ENCODE measurements at regions not wholly inside any gene's neighbourhood (a gene's known extent, or its start where the extent isn't known, plus 50 kb on each side); places are given as distances from the start of the nearest gene placed in this dataset.
"Not testable (repeated sequence)": the region's sequence is repeated elsewhere in the genome, so short reads cannot be mapped to it uniquely, and the experiment has no call there.

DNA sequence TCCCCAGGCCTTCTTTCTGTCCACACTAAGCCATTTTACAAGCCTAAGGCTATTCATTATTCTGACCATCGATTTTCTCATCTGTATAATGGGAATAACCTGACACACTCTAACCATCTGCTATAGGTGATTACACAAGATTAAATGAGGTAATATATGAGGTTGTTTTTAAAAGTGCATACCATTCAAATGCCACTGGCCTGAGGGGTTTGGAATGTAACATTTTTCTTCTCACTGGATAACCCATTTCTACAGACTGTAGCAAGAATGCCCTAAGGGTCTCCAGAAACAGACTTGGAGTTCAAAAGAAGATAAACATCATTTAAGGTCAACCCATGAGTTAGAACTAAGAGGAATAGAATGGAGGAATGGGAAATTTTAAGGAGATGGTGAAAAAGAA lies 111.7 kb upstream of the SETBP1 start:
- no peak overlapping the region for H3K4me3 ChIP-seq (ENCODE audit: low read depth, low read length)
- TF ChIP-seq, protein P1, sequence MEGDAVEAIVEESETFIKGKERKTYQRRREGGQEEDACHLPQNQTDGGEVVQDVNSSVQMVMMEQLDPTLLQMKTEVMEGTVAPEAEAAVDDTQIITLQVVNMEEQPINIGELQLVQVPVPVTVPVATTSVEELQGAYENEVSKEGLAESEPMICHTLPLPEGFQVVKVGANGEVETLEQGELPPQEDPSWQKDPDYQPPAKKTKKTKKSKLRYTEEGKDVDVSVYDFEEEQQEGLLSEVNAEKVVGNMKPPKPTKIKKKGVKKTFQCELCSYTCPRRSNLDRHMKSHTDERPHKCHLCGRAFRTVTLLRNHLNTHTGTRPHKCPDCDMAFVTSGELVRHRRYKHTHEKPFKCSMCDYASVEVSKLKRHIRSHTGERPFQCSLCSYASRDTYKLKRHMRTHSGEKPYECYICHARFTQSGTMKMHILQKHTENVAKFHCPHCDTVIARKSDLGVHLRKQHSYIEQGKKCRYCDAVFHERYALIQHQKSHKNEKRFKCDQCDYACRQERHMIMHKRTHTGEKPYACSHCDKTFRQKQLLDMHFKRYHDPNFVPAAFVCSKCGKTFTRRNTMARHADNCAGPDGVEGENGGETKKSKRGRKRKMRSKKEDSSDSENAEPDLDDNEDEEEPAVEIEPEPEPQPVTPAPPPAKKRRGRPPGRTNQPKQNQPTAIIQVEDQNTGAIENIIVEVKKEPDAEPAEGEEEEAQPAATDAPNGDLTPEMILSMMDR (IDR thresholded peaks at IDR 0.05; ENCODE audit: low read depth, low read length) = no peak

DNA sequence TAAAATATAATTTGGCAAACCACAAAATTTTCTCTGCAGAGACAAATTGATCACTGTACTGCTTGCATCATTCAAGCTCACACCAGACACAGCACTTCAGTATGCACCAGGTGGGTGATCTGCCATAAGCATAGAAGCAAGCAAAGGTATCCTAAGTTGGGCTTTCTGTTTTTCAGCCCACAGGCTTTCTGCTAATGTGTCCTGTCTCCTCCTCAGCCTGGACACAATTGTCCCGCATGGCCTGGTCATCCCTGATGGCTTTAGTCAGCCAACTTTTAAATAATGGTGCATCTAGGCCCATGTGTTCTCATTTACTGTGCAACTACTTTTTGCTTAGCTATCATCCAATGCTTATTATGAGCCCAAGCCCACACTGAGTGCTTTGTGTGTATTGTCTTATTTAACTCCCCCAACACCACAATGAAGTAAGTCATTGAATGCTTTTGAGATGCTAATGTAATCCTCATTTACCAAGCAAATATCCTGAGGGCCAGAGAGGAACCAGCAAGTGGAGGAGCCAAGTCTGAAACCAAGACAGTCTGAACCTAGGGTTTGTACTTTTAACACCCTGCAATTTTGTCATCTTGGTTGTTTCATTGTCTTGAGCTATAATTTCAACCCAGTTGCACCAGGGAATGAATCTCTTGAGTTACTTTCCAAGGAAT lies 111.2 kb upstream of the SETBP1 start:
- TF ChIP-seq, protein P1 (IDR thresholded peaks at IDR 0.05; ENCODE audit: low read depth, low read length) = no peak
- no peak overlapping the region for H3K4me3 ChIP-seq (ENCODE audit: low read depth, low read length)

DNA sequence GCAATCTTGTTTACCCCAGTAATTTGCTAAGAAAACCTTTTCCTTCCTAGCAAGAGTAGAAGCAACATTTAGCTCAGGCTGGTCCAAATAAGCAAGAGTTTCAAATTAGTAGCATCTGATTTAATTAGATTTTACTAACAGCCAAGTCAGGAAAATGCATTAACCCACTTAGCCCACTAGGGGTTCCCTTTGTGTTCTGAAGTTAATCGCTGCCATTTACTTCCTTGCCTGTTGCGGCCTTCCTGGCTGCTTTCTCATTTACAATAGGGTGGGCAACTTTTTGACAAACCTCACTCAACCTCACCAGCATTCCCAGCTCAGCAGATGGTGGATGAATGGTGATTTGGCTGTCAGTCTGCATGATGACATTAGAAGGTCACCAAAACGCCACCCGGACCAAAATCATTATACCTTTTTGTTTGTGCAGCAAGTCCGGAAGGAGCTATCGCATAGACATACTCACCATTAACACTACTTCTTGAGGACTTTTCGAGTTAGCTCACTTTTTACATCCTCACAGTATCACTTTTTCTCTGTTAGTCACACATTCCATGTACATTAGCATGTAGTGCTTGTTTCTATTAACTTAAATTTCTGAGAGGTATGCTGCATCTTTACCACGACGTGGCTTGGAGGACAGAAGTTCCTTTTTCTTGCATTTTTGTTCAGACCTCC lies 101.5 kb upstream of the SETBP1 start:
- no peak overlapping the region for H3K4me3 ChIP-seq (ENCODE audit: low read depth, low read length)
- TF ChIP-seq, protein P1 (IDR thresholded peaks at IDR 0.05; ENCODE audit: low read depth, low read length) = no peak

- TF ChIP-seq, protein P1 (IDR thresholded peaks at IDR 0.05; ENCODE audit: low read depth, low read length) = no peak
- H3K4me3 ChIP-seq (ENCODE audit: low read depth, low read length) = no peak overlapping the region
Measured at GRCh38 chr18:44579745-44580144, 100.9 kb upstream of the SETBP1 start.

DNA sequence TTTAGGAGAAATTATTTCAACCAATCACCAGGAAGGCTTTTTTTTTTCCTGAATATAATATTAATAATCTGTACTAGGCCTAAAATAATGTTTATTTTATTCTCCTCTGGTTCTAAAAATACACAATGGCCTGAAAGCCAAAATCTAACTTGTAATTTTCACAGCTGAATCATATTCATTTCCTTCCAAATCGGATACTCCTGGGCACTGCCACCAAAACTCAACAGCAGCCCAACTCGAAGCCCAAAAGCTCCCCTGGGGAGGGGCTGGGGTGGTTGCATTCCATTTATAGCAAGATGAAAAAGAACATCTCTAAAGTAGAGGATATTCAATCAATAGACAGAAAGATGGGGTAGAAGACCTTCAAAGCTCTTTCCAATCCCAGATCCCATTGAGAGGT lies 100.5 kb upstream of the SETBP1 start:
- TF ChIP-seq, protein P1 (IDR thresholded peaks at IDR 0.05; ENCODE audit: low read depth, low read length) = no peak
- no peak overlapping the region for H3K4me3 ChIP-seq (ENCODE audit: low read depth, low read length)

- H3K4me3 ChIP-seq (ENCODE audit: low read depth, low read length) = not testable (repeated sequence)
Measured at GRCh38 chr18:44580782-44581181, 99.9 kb upstream of the SETBP1 start.

- no peak overlapping the region for H3K4me3 ChIP-seq (ENCODE audit: low read depth, low read length)
Measured at GRCh38 chr18:44582456-44582855, 98.2 kb upstream of the SETBP1 start.

More at GRCh38 chr18:44582456-44582855, 98.2 kb upstream of the SETBP1 start:
- TF ChIP-seq, protein P1 (IDR thresholded peaks at IDR 0.05; ENCODE audit: low read depth, low read length) = no peak
